ENCODE measurements at regions not wholly inside any gene's neighbourhood (a gene's known extent, or its start where the extent isn't known, plus 50 kb on each side); places are given as distances from the start of the nearest gene placed in this dataset.

DNA sequence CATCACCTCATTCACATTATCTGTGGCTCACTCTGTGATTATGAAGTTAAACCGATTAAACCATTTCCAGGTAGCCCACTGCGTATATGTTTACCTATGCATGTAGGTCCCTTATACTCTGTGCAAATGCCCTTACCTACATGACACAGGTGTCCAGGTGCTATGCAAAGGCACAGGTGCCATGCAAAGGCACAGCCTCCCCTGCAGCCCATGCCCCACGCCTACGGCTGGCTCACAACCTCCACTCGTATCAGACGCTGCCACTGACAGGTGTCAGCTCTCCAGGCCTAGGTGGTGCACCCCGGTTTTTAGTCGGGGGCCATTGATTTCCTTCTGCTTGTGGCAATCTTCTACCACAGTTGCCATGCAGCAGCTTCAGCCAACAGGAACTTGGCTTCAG, 57.7 kb upstream of the IRX1 start:
- H3K27me3 ChIP-seq (ENCODE audit: low read length): no peaks in the 10 kb centered on the region
- CTCF ChIA-PET: no interaction called here
- no peaks in the 10 kb centered on the region for H3F3A ChIP-seq (ENCODE audit: low read length, unreplicated experiment)
- no peak overlapping the region for H3K4me2 ChIP-seq (ENCODE audit: low read length)
- no peak overlapping the region for H3K27ac ChIP-seq (ENCODE audit: low read length)
- no TSS peak for BruUV-seq (replicated peaks)
- no peaks in the 10 kb centered on the region for H3K36me3 ChIP-seq (ENCODE audit: low read depth, low read length)
- no peaks in the 10 kb centered on the region for H3K4me1 ChIP-seq (ENCODE audit: insufficient read depth, low read length)
- ATAC-seq: no peak
- no peaks in the 10 kb centered on the region for H3K9me2 ChIP-seq (replicated peaks; ENCODE audit: low read length)
- TF ChIP-seq EZH2 (IDR thresholded peaks at IDR 0.05; ENCODE audit: low read length, unreplicated experiment) (no peak), EZH2phosphoT487 (IDR thresholded peaks at IDR 0.05; ENCODE audit: borderline replicate concordance, low read length) (no peak)
- H3K79me2 ChIP-seq (ENCODE audit: low read length): no peaks in the 10 kb centered on the region
- H3K4me3 ChIP-seq (ENCODE audit: low read length): no peak overlapping the region; the same call in 1 of the 2 replicates
- no peak for DNase-seq
- H4K20me1 ChIP-seq (ENCODE audit: low read length): no peaks in the 10 kb centered on the region
- intact Hi-C loops (cut with micrococcal nuclease): no loop called here
- no peaks in the 10 kb centered on the region for H3K9me3 ChIP-seq (ENCODE audit: low read length)
- no peak overlapping the region for H2AFZ ChIP-seq (ENCODE audit: low read length)
- no peak overlapping the region for H3K9ac ChIP-seq (ENCODE audit: low read length)
- POLR2A ChIA-PET (ENCODE audit: unreplicated experiment): no interaction called here

DNA sequence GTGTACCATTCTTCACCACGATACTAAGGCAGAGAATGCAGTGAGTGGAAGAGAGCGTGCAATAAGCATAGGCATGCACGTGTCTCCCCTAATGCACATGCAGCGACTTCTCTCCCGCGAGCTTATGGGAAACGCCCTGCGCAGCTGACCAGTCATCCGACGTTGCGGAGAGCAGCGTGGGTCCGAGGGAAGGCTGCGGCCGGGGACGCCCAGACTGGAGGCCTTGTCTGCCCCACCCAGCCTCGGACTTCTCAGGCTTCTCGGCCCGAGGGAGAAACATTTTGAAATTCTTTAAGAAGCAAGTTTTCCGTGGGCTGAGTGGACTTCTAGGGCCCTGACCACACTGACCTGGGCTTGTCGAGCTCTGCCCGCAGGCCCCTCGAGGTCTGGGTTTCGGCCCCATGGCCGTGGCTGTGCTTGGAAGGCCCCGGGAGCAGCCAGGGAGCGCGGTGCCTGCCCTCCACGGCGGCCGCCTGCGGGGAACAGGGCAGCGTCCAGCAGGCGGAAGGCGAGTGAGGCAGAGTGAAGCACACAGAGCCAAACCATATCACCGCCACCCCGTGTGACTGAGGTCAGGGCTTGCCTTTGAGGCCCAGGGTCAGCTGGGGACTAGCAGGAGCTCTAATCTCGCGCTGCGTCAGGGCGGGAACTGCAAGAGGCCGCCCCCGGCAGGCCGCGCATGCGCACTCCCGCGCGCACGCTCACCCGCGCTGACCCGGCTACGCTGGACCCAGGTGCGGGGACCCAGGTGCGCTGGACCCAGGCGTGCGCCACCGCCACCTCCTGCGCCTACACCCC, 60.0 kb upstream of the IRX1 start:
- Histone ChIP-seq H3K9me3 (ENCODE audit: low read length) (0 out of 2 replicates have a peak, but pooled peaks cover 5% of the 10 kb centered on the region), H3K79me2 (ENCODE audit: low read length) (no peaks in the 10 kb centered on the region), H4K20me1 (ENCODE audit: low read length) (no peaks in the 10 kb centered on the region), H3K4me2 (ENCODE audit: low read length) (no peak overlapping the region), H2AFZ (ENCODE audit: low read length) (no peak overlapping the region), H3K9me2 (replicated peaks; ENCODE audit: low read length) (no peaks in the 10 kb centered on the region), H3K9ac (ENCODE audit: low read length) (no peak overlapping the region), H3K4me3 (ENCODE audit: low read length) (no peak overlapping the region), H3K27me3 (ENCODE audit: low read length) (no peaks in the 10 kb centered on the region), H3K4me1 (ENCODE audit: insufficient read depth, low read length) (no peaks in the 10 kb centered on the region), H3K27ac (ENCODE audit: low read length) (no peak overlapping the region), H3K36me3 (ENCODE audit: low read depth, low read length) (no peaks in the 10 kb centered on the region), H3F3A (ENCODE audit: low read length, unreplicated experiment) (no peaks in the 10 kb centered on the region)
- DNase-seq (no peak), ATAC-seq (no peak)
- BruUV-seq (replicated peaks): no TSS peak
- ChIA-PET POLR2A (ENCODE audit: unreplicated experiment) (no interaction called here), CTCF (no interaction called here)
- intact Hi-C loops (cut with micrococcal nuclease): no loop called here
- TF ChIP-seq EZH2phosphoT487 (IDR thresholded peaks at IDR 0.05; ENCODE audit: borderline replicate concordance, low read length) (no peak), EZH2 (IDR thresholded peaks at IDR 0.05; ENCODE audit: low read length, unreplicated experiment) (no peak)
- TF ChIP-seq, protein P1, sequence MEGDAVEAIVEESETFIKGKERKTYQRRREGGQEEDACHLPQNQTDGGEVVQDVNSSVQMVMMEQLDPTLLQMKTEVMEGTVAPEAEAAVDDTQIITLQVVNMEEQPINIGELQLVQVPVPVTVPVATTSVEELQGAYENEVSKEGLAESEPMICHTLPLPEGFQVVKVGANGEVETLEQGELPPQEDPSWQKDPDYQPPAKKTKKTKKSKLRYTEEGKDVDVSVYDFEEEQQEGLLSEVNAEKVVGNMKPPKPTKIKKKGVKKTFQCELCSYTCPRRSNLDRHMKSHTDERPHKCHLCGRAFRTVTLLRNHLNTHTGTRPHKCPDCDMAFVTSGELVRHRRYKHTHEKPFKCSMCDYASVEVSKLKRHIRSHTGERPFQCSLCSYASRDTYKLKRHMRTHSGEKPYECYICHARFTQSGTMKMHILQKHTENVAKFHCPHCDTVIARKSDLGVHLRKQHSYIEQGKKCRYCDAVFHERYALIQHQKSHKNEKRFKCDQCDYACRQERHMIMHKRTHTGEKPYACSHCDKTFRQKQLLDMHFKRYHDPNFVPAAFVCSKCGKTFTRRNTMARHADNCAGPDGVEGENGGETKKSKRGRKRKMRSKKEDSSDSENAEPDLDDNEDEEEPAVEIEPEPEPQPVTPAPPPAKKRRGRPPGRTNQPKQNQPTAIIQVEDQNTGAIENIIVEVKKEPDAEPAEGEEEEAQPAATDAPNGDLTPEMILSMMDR (conservative IDR thresholded peaks at IDR 0.05; ENCODE audit: low read depth, low read length): no peak

DNA sequence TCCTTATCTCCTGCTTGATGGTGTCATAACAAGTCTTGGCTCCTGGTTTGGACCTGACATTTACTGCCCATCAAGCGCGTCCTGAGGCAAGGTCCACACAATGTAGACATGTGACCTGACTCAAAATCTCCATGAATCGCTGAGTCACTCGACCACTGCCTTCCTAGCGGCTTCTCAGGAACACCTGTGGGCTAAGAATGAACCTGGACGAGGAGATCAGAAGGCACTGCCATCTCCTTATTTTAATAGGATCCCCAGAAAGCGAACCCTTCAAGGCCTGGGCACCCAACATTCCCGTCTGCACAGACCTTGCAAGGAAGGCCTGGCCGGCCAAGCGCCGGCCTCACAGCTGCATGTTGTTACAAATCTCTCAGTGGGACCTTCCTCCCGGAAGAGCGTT, 60.6 kb upstream of the IRX1 start:
- Histone ChIP-seq H3K9me3 (ENCODE audit: low read length) (0 out of 2 replicates have a peak, but pooled peaks cover 5% of the 10 kb centered on the region), H3K9me2 (replicated peaks; ENCODE audit: low read length) (no peaks in the 10 kb centered on the region), H3K9ac (ENCODE audit: low read length) (no peak overlapping the region), H3K27me3 (ENCODE audit: low read length) (no peaks in the 10 kb centered on the region), H3K4me2 (ENCODE audit: low read length) (no peak overlapping the region), H3K4me1 (ENCODE audit: insufficient read depth, low read length) (no peaks in the 10 kb centered on the region), H3K27ac (ENCODE audit: low read length) (no peak overlapping the region), H2AFZ (ENCODE audit: low read length) (no peak overlapping the region), H4K20me1 (ENCODE audit: low read length) (no peaks in the 10 kb centered on the region), H3K4me3 (ENCODE audit: low read length) (no peak overlapping the region), H3K79me2 (ENCODE audit: low read length) (no peaks in the 10 kb centered on the region), H3K36me3 (ENCODE audit: low read depth, low read length) (no peaks in the 10 kb centered on the region), H3F3A (ENCODE audit: low read length, unreplicated experiment) (no peaks in the 10 kb centered on the region)
- CTCF ChIA-PET: no interaction called here
- no TSS peak for BruUV-seq (replicated peaks)
- DNase-seq (no peak), ATAC-seq (no peak)
- intact Hi-C loops (cut with micrococcal nuclease): no loop called here
- POLR2A ChIA-PET (ENCODE audit: unreplicated experiment): no interaction called here
- TF ChIP-seq EZH2 (IDR thresholded peaks at IDR 0.05; ENCODE audit: low read length, unreplicated experiment) (no peak), EZH2phosphoT487 (IDR thresholded peaks at IDR 0.05; ENCODE audit: borderline replicate concordance, low read length) (no peak)
- TF ChIP-seq, protein P1 (conservative IDR thresholded peaks at IDR 0.05; ENCODE audit: low read depth, low read length): no peak
